DND-41 (cell line): ENCODE measurements at regions not wholly inside any gene's neighbourhood (a gene's known extent, or its start where the extent isn't known, plus 50 kb on each side); places are given as distances from the start of the nearest gene placed in this dataset.

ENCODE experiments used
- CTCF ChIP-seq: IDR thresholded peaks from 2 replicates; pipeline ENCODE4 v1.5.1; 2012; ENCODE audit warnings: borderline replicate concordance, low read length, moderate library complexity, mild to moderate bottlenecking; ENCODE audit not compliant: poor library complexity, severe bottlenecking; ENCODE audit errors: extremely low read depth
- EZH2 ChIP-seq: IDR thresholded peaks from 3 replicates; pipeline ENCODE4 v1.6.1; 2012; ENCODE audit warnings: borderline replicate concordance, low read depth, mild to moderate bottlenecking, moderate library complexity, low read length, inconsistent platforms; ENCODE audit not compliant: severe bottlenecking

GRCh38 chr1:8115031-8115768 lies 89.1 kb upstream of the ERRFI1 start:
- TF ChIP-seq CTCF: no peak
- TF ChIP-seq EZH2: no peak
